ENCODE measurements at regions not wholly inside any gene's neighbourhood (a gene's known extent, or its start where the extent isn't known, plus 50 kb on each side); places are given as distances from the start of the nearest gene placed in this dataset.

DNA sequence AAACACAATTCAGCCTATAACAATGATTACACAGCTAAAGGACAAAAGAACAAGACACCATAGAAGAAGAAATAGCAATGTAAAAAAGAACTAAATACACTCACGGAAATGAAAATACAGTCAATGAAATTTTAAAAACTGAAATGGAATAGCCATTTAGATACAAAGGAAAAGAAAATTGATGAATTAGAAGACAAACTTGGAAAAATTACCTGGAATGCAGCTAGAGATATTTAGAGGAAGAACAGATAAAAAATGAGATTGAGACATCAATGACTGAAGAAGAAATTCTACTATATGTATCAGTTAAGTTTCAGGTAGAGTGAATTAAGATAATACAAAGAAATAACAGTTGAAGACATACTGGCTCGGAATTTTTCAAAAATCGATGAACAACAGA, 430.4 kb upstream of the NR5A2 start:
- TF ChIP-seq POLR2A (IDR thresholded peaks at IDR 0.05): no peak
- TF ChIP-seq, protein P1, sequence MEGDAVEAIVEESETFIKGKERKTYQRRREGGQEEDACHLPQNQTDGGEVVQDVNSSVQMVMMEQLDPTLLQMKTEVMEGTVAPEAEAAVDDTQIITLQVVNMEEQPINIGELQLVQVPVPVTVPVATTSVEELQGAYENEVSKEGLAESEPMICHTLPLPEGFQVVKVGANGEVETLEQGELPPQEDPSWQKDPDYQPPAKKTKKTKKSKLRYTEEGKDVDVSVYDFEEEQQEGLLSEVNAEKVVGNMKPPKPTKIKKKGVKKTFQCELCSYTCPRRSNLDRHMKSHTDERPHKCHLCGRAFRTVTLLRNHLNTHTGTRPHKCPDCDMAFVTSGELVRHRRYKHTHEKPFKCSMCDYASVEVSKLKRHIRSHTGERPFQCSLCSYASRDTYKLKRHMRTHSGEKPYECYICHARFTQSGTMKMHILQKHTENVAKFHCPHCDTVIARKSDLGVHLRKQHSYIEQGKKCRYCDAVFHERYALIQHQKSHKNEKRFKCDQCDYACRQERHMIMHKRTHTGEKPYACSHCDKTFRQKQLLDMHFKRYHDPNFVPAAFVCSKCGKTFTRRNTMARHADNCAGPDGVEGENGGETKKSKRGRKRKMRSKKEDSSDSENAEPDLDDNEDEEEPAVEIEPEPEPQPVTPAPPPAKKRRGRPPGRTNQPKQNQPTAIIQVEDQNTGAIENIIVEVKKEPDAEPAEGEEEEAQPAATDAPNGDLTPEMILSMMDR (IDR thresholded peaks at IDR 0.05): no peak
